Activated T-cell treated with anti-CD3 and anti-CD28 coated beads, Interleukin-2, amount 50 U/mL, for 24 hours (primary cell): ENCODE measurements at regions not wholly inside any gene's neighbourhood (a gene's known extent, or its start where the extent isn't known, plus 50 kb on each side); places are given as distances from the start of the nearest gene placed in this dataset.

Experiments used
- DNase-seq: peaks from one replicate; pipeline ENCODE4 v3.0.0-alpha.2; 2020
- H3K27ac Mint-ChIP-seq: 2 replicates; pipeline ENCODE4 v1.8.0; 2020; ENCODE audit warnings: mild to moderate bottlenecking, mixed read lengths
- H3K27me3 Mint-ChIP-seq: 2 replicates; pipeline ENCODE4 v1.8.0; 2020; ENCODE audit warnings: mixed read lengths
- H3K36me3 Mint-ChIP-seq: 2 replicates; pipeline ENCODE4 v1.8.0; 2020; ENCODE audit warnings: low read depth, mixed read lengths
- H3K4me1 Mint-ChIP-seq: 2 replicates; pipeline ENCODE4 v1.8.0; 2020; ENCODE audit warnings: low read depth, mixed read lengths
- H3K4me3 Mint-ChIP-seq: 2 replicates; pipeline ENCODE4 v1.8.0; 2020; ENCODE audit warnings: mild to moderate bottlenecking, moderate library complexity, mixed read lengths
- H3K9me3 Mint-ChIP-seq: 2 replicates; pipeline ENCODE4 v1.8.0; 2020; ENCODE audit warnings: mixed read lengths

DNA sequence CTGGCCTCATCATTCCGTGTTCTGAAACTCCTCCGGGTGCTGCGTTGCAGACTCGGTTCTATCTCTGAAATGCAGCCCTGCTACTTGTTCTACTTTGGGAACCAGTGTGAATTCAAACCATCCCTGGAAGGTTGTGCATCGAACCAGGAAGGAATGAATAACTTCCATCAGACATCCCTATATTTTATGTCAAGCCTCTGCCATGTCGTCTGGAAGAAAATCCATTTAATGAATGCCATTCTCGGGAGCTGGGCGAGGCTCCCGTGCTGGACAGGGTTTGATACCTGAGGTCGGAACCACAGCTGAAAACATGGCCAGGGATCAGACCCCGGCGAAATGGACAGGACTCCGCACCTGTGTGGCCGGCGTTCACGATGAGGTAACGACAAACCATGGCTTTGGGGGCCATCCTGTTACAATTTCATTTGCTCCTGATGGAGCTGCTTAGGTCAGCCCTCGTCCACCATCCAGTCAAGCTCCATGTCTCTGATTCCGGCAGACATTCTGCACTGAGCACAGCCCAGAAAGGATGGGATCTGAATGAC is 821.6 kb downstream of the GALR1 start:
- Mint-ChIP-seq H3K36me3 (no peaks in the 10 kb centered on the region), H3K9me3 (peaks cover 3% of the 10 kb centered on the region), H3K4me3 (no peak overlapping the region), H3K4me1 (no peaks in the 10 kb centered on the region), H3K27me3 (no peaks in the 10 kb centered on the region), H3K27ac (no peak overlapping the region)
- no peak for DNase-seq

DNA sequence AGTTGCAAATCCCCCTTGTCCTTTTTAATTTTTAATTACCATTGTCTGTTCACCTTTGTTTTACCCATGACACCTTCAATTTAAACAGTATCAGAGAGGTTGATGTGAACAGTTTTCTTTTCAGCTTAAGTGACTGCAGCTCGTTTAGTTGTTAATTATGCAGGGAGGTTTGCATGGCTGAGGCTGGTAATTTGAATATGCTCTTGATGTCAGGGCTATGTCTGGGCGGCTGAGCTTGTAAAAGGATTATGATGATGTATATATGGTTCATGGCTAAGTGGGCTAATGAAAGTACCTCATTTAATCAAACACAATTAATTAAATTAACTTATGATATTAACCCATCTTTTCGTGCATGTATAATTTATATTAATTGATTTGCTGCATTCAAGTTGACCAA is 822.1 kb downstream of the GALR1 start:
- Mint-ChIP-seq H3K27me3 (no peaks in the 10 kb centered on the region), H3K4me1 (no peaks in the 10 kb centered on the region), H3K36me3 (no peaks in the 10 kb centered on the region), H3K27ac (no peak overlapping the region), H3K9me3 (peaks cover 2% of the 10 kb centered on the region), H3K4me3 (no peak overlapping the region)
- DNase-seq = no peak

DNA sequence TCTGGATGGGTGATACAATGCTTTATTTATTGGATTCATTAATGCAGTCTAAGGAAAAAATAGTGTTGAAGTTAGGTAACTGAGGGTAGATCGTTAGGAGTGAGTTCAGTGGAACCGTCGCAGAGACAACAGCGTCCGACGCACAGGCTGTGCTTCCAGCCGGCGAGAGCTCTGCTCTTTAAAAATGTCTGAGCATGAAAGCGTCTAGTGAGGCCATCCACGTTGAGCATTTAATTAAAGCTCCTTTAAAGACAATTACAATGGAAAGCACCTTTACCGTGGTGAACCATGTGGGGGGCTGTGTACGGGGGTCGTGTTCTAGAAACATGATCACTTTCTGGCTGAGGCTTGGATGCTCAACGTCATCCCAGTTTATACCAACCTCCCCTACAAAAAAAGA is 822.7 kb downstream of the GALR1 start:
- no peaks in the 10 kb centered on the region for H3K27me3 Mint-ChIP-seq
- H3K36me3 Mint-ChIP-seq = no peaks in the 10 kb centered on the region
- no peak overlapping the region for H3K27ac Mint-ChIP-seq
- no peak overlapping the region for H3K4me3 Mint-ChIP-seq
- DNase-seq = no peak
- H3K9me3 Mint-ChIP-seq = no peaks in the 10 kb centered on the region
- no peaks in the 10 kb centered on the region for H3K4me1 Mint-ChIP-seq

GRCh38 chr18:78073275-78073674 is 823.6 kb downstream of the GALR1 start:
- Mint-ChIP-seq H3K27ac (no peak overlapping the region), H3K4me1 (no peaks in the 10 kb centered on the region), H3K9me3 (no peaks in the 10 kb centered on the region), H3K27me3 (no peaks in the 10 kb centered on the region), H3K36me3 (no peaks in the 10 kb centered on the region), H3K4me3 (no peak overlapping the region)
- no peak for DNase-seq

DNA sequence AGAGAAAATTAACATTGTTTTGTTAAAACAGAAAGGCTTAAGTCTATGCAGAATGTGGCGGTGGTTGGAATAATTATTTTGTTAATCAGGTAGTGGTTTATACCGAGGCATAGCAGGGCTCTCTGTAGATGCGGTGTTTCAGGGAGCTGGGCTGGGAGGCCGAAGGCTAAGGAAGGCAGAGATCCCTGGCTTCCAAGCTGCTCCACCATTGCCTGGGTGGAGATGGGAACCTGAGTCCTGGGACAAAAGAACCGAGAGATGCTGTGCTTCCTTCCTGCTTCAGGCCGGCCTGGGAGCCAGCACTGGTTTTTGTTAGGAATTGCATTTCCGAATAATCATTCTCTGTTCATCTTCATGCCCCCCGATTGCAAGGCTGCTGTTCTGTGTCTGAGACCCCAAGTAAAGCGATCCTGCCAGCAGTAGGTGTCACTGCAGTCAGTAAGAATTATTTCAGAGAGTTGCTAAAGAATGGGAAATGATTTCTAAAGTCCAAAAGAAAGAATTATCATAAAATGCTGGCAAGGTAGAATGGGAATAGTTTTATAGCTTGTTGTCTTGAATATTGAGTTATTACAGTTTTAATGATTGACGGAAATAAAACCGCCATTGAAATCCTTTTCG is 824.9 kb downstream of the GALR1 start:
- no peaks in the 10 kb centered on the region for H3K9me3 Mint-ChIP-seq
- H3K27ac Mint-ChIP-seq = no peak overlapping the region
- H3K4me1 Mint-ChIP-seq = no peaks in the 10 kb centered on the region
- no peak for DNase-seq
- H3K36me3 Mint-ChIP-seq = no peaks in the 10 kb centered on the region
- H3K4me3 Mint-ChIP-seq = no peak overlapping the region
- no peaks in the 10 kb centered on the region for H3K27me3 Mint-ChIP-seq

- H3K4me3 Mint-ChIP-seq = no peak overlapping the region
- H3K36me3 Mint-ChIP-seq = no peaks in the 10 kb centered on the region
Measured at GRCh38 chr18:78080081-78080480, 830.4 kb downstream of the GALR1 start.

DNA sequence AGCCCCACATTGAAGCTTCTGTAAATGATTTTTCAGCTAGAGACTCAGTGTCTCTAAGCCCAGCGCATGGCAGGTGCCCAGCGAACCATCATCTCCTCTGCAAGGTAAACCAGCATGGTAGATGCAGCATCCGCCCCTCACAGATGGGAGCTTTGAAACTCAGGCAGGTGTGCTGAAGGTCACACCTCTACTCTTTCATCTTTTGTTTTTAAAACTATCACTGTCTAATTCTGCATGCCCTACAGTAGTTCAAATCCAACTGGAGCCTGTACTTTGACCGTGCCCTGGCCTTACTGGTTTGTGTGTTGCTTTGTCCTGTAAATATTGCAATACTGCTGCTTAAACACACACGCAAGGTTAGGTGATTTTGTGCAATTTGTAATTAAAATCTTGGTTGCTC is 831.1 kb downstream of the GALR1 start:
- H3K4me3 Mint-ChIP-seq = no peak overlapping the region
- H3K27me3 Mint-ChIP-seq = no peaks in the 10 kb centered on the region
- DNase-seq = no peak
- no peaks in the 10 kb centered on the region for H3K36me3 Mint-ChIP-seq
- H3K9me3 Mint-ChIP-seq = no peaks in the 10 kb centered on the region
- H3K4me1 Mint-ChIP-seq = no peaks in the 10 kb centered on the region
- H3K27ac Mint-ChIP-seq = no peak overlapping the region

More at GRCh38 chr18:78080081-78080480, 830.4 kb downstream of the GALR1 start:
- no peak for DNase-seq
- Mint-ChIP-seq H3K27ac (no peak overlapping the region), H3K9me3 (no peaks in the 10 kb centered on the region), H3K4me1 (no peaks in the 10 kb centered on the region), H3K27me3 (no peaks in the 10 kb centered on the region)

GRCh38 chr18:78082816-78083215 is 833.2 kb downstream of the GALR1 start:
- Mint-ChIP-seq H3K4me1 (no peaks in the 10 kb centered on the region), H3K9me3 (no peaks in the 10 kb centered on the region), H3K36me3 (no peaks in the 10 kb centered on the region), H3K4me3 (no peak overlapping the region), H3K27ac (no peak overlapping the region), H3K27me3 (no peaks in the 10 kb centered on the region)
- no peak for DNase-seq

DNA sequence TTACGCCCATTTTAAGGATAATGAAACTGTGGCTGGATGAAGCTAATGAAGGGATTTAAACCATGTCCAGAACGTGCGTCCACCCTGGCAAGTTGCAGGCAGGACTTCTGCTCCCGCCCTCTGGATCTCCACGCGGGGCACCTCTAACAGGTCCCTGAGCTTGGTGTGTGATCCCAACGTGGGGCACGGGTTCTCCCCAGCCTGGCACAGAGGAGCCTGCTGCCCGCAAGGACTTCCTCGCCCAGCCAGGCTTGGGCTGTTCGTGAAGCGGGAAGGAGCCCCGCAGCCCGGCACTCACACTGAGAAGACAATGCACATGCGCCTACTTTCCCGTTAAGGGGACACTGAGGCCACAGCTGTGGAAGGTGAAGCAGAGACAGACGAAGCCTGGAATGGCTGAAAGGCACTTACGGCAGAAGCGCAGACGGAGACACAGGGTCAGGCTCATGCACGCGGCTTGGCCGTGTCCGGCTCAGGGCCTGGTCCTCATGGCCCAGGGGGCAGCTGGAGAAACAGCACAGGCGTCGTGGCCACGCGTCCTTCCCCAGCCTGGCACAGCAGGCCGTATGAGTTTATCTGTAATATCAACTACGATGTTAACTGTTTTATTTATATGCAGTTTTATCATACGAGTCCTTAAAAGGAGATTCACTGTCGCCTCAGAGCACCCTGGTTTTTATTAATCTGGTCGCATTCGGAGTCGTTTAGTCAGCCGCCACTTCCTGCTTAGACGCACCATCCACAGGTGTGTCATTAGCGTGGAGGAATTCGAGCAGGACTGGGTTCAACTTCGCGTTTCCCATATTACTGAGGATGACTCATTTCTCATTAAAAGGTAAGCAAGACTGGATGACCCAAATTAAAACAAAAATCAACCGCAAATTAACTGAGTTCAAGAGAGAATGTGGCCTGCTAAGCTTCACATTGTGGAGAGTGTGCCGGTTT is 835.9 kb downstream of the GALR1 start:
- Mint-ChIP-seq H3K4me3 (no peak overlapping the region), H3K27me3 (no peaks in the 10 kb centered on the region), H3K4me1 (no peaks in the 10 kb centered on the region), H3K27ac (no peak overlapping the region), H3K36me3 (no peaks in the 10 kb centered on the region), H3K9me3 (no peaks in the 10 kb centered on the region)
- no peak for DNase-seq

GRCh38 chr18:78086931-78087330 is 837.3 kb downstream of the GALR1 start:
- Mint-ChIP-seq H3K36me3 (no peaks in the 10 kb centered on the region), H3K27me3 (no peaks in the 10 kb centered on the region), H3K27ac (no peak overlapping the region), H3K4me3 (no peak overlapping the region), H3K9me3 (no peaks in the 10 kb centered on the region), H3K4me1 (no peaks in the 10 kb centered on the region)
- DNase-seq = no peak

DNA sequence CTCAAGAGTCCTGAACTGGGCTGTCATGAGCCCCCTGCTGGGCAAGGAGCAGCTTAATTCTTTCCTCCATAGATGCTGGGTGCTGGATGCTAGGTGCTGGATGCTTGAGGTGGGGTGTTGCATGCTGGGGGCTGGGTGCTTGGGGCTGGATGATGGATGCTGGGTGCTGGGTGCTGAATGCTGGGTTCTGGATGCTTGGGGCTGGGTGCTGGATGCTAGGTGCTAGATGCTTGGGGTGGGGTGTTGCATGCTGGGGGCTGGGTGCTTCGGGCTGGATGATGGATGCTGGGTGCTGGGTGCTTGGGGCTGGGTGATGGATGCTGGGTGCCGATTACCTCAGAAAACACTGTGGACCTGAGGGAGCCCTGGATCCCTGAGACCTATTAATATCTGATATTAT is 837.7 kb downstream of the GALR1 start:
- no peaks in the 10 kb centered on the region for H3K9me3 Mint-ChIP-seq

GRCh38 chr18:78090584-78090983 is 840.9 kb downstream of the GALR1 start:
- H3K36me3 Mint-ChIP-seq = no peaks in the 10 kb centered on the region

More for the DNA sequence above, 837.7 kb downstream of the GALR1 start:
- no peak for DNase-seq
- Mint-ChIP-seq H3K4me1 (no peaks in the 10 kb centered on the region), H3K36me3 (no peaks in the 10 kb centered on the region), H3K4me3 (no peak overlapping the region), H3K27me3 (no peaks in the 10 kb centered on the region), H3K27ac (no peak overlapping the region)

GRCh38 chr18:78092901-78093300 is 843.3 kb downstream of the GALR1 start:
- Mint-ChIP-seq H3K9me3 (no peaks in the 10 kb centered on the region), H3K4me1 (no peaks in the 10 kb centered on the region), H3K27ac (no peak overlapping the region), H3K36me3 (no peaks in the 10 kb centered on the region), H3K4me3 (no peak overlapping the region), H3K27me3 (peaks cover 2% of the 10 kb centered on the region)
- no peak for DNase-seq

More at GRCh38 chr18:78090584-78090983, 840.9 kb downstream of the GALR1 start:
- Mint-ChIP-seq H3K27ac (no peak overlapping the region), H3K27me3 (no peaks in the 10 kb centered on the region), H3K9me3 (no peaks in the 10 kb centered on the region), H3K4me3 (no peak overlapping the region), H3K4me1 (no peaks in the 10 kb centered on the region)
- DNase-seq = no peak

DNA sequence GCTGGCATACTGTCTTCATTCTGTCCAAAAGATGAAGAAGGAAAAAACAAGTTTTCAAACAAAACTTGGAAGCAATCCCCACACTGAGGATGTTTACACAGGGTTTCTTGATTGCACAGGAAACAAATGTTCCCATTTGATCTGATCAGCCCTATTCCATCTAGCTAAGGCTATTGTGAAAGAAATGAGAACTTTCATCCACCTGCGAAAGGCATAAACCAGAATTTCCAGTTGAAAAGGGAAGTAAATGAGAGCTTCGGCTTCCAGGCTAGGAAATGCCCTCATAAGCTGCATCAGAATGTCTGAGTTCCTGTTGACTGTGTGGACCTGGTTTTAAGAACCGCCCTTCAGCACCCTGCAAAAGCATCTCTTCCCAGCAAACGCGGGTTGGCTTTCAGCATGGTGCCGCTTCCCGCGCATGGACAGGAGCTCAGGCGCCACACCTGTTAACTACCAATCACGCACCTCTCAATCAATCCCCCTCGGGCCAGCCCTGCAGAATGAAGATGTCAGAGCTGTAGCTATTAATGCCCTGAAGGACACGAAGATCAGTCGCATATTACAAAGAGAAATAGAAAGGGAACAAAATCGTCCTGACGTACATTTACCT is 850.4 kb downstream of the GALR1 start:
- Mint-ChIP-seq H3K4me3 (no peak overlapping the region), H3K27ac (no peak overlapping the region), H3K9me3 (no peaks in the 10 kb centered on the region), H3K4me1 (no peaks in the 10 kb centered on the region), H3K27me3 (peaks cover 2% of the 10 kb centered on the region), H3K36me3 (no peaks in the 10 kb centered on the region)
- DNase-seq = no peak

- no peak overlapping the region for H3K27ac Mint-ChIP-seq
- H3K9me3 Mint-ChIP-seq = no peaks in the 10 kb centered on the region
- H3K36me3 Mint-ChIP-seq = no peaks in the 10 kb centered on the region
- no peaks in the 10 kb centered on the region for H3K27me3 Mint-ChIP-seq
- H3K4me1 Mint-ChIP-seq = no peaks in the 10 kb centered on the region
- no peak for DNase-seq
- H3K4me3 Mint-ChIP-seq = no peak overlapping the region
Measured at GRCh38 chr18:78101091-78101490, 851.4 kb downstream of the GALR1 start.
